ENCODE measurements at regions not wholly inside any gene's neighbourhood (a gene's known extent, or its start where the extent isn't known, plus 50 kb on each side); places are given as distances from the start of the nearest gene placed in this dataset.
"Not testable (repeated sequence)": the region's sequence is repeated elsewhere in the genome, so short reads cannot be mapped to it uniquely, and the experiment has no call there.

DNA sequence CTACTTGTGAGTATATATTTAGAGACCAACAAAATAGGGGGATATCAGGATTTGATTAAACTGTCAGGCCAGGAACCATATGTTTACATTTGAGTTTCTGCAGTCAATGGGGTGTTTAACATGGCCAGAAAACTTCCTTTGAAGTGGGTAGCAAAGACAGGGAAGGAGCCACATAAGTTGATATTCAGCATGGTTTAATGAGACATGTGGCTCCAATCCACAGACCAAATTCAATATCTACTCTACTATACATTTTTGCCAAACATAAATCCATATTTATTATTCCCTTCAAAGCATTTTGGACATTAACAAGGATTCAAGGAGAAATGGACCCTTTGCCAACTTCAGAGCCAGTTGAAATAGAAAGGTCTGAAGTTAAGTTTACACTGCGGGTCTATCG, 99.8 kb downstream of the TAF11L14 start:
- no peak for ATAC-seq (ENCODE audit: low read depth)
- no peaks in the 10 kb centered on the region for H3K36me3 Mint-ChIP-seq
- peaks cover 2% of the 10 kb centered on the region for H3K27me3 Mint-ChIP-seq
- H3K27ac Mint-ChIP-seq: no peak overlapping the region
- H3K4me3 Mint-ChIP-seq: no peak overlapping the region
- DNase-seq (ENCODE audit: low spot score in 2 of 2): no peak
- H3K9me3 Mint-ChIP-seq: no peaks in the 10 kb centered on the region
- H3K4me1 Mint-ChIP-seq: no peaks in the 10 kb centered on the region

DNA sequence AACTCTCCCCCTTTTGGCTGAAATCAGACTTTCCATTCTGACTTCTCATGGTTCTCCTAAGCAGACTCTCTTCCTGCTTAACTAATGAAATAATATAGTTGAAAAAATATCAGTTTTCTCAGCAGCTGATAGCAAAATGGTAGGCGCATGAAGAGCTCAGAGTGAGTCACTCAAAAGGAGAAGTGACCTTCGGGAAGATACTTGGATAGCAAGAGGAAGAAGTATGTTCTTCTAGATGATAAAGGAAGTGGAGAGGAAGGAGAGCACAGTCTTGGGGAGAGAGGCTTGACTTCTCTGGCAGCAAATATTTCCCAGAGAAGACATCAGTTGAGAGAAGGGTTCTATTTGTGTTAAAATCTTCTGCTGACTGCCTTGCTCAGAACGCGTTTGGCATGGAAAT, 101.5 kb downstream of the TAF11L14 start:
- Mint-ChIP-seq H3K27ac (no peak overlapping the region), H3K4me1 (no peaks in the 10 kb centered on the region), H3K36me3 (no peaks in the 10 kb centered on the region), H3K4me3 (no peak overlapping the region), H3K9me3 (no peaks in the 10 kb centered on the region), H3K27me3 (peaks cover 2% of the 10 kb centered on the region)
- DNase-seq (ENCODE audit: low spot score in 2 of 2) (no peak), ATAC-seq (ENCODE audit: low read depth) (no peak)

DNA sequence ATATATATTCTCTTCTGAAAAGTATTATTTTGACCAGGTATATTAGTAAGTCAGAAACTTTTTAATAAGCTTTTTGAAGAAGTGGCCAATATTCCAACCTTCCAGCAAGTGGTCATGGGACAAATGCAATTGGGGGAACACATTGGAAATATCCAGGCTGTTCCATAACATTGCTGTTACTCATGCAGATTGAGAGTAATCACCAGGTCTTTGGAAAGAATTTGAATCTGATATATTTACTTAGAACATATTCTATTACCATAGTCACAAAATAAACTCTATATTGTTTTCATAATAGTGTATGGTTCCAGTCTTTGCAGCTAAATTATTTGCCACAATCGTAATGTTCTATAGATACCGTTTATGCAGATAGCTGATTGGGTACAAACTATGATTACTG, 102.8 kb downstream of the TAF11L14 start:
- no peak for DNase-seq (ENCODE audit: low spot score in 2 of 2)
- Mint-ChIP-seq H3K27ac (no peak overlapping the region), H3K27me3 (peaks cover 2% of the 10 kb centered on the region), H3K4me3 (no peak overlapping the region), H3K4me1 (no peaks in the 10 kb centered on the region), H3K9me3 (no peaks in the 10 kb centered on the region), H3K36me3 (no peaks in the 10 kb centered on the region)
- no peak for ATAC-seq (ENCODE audit: low read depth)

DNA sequence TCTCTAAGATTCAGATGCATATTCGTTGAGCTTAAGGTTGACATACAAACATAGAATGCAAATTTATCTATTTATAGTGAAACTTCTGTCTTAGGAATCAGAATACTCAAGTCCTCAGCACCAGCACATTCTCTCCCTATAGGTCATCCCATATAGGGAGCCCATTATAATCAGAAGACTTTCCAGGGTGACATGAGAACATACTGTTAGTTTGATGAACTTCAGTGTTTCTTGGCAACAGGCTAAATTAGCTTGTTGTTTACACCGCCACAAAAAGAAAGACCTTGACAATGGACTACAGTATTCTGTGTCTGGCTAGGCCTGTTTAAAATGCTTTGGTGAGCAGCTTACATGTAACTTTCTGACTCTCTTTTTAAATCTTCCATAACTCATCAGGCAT, 104.2 kb downstream of the TAF11L14 start:
- Mint-ChIP-seq H3K27ac (no peak overlapping the region), H3K4me3 (no peak overlapping the region), H3K4me1 (no peaks in the 10 kb centered on the region), H3K36me3 (no peaks in the 10 kb centered on the region), H3K27me3 (no peaks in the 10 kb centered on the region), H3K9me3 (no peaks in the 10 kb centered on the region)
- no peak for DNase-seq (ENCODE audit: low spot score in 2 of 2)
- ATAC-seq (ENCODE audit: low read depth): no peak

DNA sequence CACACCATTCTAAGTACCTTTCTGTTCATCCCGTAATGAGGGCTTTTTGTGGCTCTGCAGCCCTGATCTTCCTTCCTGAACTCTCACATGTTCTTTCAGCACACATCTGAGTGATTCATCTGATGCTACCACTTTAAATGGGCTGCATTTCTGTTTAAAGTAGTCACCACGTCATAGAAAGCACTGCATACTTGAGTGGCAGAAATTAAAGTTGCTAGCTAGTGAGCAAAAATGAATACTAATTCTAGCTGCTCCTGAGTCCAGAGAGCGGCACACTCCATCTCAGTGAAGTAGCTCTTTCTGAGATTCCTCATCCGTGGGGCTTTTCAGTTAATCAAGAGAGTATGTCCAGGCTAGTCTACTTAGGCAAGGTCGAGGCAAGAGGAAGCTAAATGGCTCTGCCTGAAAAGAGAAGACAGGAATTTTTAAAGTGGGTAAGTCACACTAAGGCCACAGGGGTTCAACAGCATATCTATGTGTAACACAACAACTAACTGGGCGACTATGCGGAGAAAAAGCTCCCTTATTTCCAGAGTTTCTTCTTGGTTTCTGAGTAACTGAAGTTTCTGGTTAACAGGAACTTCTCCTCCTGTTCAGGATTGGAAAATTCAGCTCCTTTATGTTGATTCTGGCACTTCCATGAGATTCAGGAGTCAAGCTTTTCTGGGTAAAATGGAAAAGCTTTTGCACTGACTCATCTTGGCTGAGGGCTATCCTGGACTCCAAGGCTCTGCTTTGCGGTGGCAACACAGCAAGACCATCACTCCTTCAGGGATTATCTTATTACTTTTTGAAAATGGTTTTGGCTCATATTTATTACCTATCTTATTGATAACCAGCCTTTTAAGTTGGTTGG, 109.5 kb downstream of the TAF11L14 start:
- DNase-seq (ENCODE audit: low spot score in 2 of 2) (no peak), ATAC-seq (ENCODE audit: low read depth) (no peak)
- no peak overlapping the region for H3K27ac Mint-ChIP-seq
- no peaks in the 10 kb centered on the region for H3K36me3 Mint-ChIP-seq
- H3K4me3 Mint-ChIP-seq: no peak overlapping the region
- no peaks in the 10 kb centered on the region for H3K27me3 Mint-ChIP-seq
- H3K9me3 Mint-ChIP-seq: no peaks in the 10 kb centered on the region
- no peaks in the 10 kb centered on the region for H3K4me1 Mint-ChIP-seq

DNA sequence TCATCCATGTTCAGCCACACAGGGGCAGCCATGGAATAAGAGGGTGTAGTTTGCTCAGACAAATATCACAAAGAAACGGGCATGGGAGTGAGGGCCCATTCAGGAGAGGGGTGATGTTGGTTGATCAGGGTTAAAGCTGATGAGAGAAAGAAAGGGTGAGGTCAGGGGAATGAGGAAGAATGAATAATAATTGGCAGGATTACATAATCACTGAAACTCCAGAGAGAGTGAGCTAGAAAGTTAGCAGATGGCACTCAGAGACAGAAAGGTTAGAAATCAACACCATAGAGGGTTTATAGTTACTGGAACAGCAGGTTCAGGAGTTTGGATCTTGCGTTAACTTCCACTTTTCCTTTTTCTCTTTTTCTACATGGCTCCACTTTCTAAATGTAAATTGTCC, 113.9 kb downstream of the TAF11L14 start:
- DNase-seq (ENCODE audit: low spot score in 2 of 2): no peak
- Mint-ChIP-seq H3K4me3 (no peak overlapping the region), H3K9me3 (no peaks in the 10 kb centered on the region), H3K27ac (no peak overlapping the region), H3K27me3 (no peaks in the 10 kb centered on the region), H3K4me1 (no peaks in the 10 kb centered on the region), H3K36me3 (no peaks in the 10 kb centered on the region)
- no peak for ATAC-seq (ENCODE audit: low read depth)

DNA sequence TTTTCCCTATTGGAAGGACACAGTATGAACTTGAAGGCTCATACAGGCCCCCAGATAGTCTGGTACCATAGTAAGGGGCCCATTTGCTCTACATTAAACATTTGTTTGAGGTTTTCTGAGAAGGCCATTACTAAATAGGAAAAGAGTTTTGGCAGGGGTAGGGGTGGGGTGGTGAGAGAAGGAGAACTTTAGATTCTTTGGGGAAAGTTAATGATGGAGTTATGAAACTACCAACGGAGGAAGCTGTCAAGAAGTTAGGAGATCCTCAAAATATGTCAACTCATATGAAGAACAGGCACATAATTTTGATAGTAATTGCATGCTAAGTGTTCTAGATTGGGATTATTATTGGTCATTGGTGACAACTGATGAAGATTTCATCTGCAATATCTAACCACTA, 114.7 kb downstream of the TAF11L14 start:
- DNase-seq (ENCODE audit: low spot score in 2 of 2) (no peak), ATAC-seq (ENCODE audit: low read depth) (no peak)

DNA sequence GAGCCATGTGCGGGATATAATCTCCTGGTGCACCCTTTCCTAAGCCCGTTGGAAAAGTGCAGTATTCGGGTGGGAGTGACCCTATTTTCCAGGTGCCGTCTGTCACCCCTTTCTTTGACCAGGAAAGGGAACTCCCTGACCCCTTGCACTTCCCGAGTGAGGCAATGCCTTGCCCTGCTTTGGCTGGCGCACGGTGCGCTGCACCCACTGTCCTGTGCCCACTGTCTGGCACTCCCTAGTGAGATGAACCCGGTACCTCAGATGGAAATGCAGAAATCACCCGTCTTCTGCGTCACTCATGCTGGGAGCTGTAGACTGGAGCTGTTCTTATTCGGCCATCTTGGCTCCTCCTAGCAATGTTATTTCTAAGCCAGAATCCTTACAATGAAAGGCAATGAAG, 121.1 kb downstream of the TAF11L14 start:
- not testable (repeated sequence) for H3K36me3 Mint-ChIP-seq; DNase-seq (ENCODE audit: low spot score in 2 of 2); H3K4me3 Mint-ChIP-seq; H3K27ac Mint-ChIP-seq; H3K4me1 Mint-ChIP-seq; ATAC-seq (ENCODE audit: low read depth); H3K9me3 Mint-ChIP-seq
- H3K27me3 Mint-ChIP-seq: peaks cover 12% of the 10 kb centered on the region

More for the DNA sequence above, 114.7 kb downstream of the TAF11L14 start:
- H3K4me1 Mint-ChIP-seq: no peaks in the 10 kb centered on the region
- no peaks in the 10 kb centered on the region for H3K9me3 Mint-ChIP-seq
- no peak overlapping the region for H3K4me3 Mint-ChIP-seq
- no peaks in the 10 kb centered on the region for H3K36me3 Mint-ChIP-seq
- peaks cover 1% of the 10 kb centered on the region for H3K27me3 Mint-ChIP-seq
- H3K27ac Mint-ChIP-seq: no peak overlapping the region

DNA sequence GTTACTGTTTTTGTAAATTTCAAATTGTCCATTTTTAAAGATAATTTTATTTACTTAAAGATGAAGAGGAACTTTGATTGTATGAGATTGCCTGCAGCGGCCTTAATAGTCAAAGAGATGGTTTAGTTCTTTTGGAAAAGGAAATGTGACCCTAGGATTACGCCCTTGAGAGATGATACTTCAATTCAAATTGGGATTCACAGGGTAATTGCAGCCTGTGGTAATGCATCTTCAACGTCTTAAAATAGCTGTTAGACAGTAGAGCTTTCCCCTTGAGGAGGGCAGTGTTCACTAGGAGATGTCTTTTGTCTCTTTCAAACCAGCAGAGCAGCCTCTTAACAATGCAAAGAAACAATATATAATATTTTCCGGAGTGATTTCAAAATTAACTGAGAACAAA, 127.1 kb downstream of the TAF11L14 start:
- no peaks in the 10 kb centered on the region for H3K9me3 Mint-ChIP-seq
- no peaks in the 10 kb centered on the region for H3K4me1 Mint-ChIP-seq
- H3K27ac Mint-ChIP-seq: no peak overlapping the region

DNA sequence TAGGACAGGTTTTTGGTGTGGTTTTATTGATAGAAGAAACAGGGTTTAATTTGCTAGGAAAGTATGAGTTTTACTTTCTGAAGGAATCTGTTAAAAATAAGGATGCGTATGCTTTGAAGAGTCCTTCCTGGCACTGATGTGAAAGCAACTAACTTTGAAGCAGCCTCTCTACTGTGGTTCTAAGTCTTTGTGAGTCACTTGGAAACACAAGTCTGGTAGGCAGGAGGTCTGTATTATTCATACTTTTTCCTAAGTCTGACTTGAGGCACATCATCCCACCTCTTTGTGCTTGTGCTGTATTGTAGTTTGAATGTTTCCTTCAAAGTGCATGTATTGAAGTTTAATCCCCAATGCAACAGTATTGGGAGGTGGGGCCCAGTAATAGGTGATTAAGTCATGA, 129.0 kb downstream of the TAF11L14 start:
- Mint-ChIP-seq H3K4me3 (no peak overlapping the region), H3K9me3 (peaks cover 2% of the 10 kb centered on the region), H3K4me1 (no peaks in the 10 kb centered on the region), H3K27ac (no peak overlapping the region), H3K27me3 (peaks cover 10% of the 10 kb centered on the region), H3K36me3 (peaks cover 2% of the 10 kb centered on the region)
- no peak for ATAC-seq (ENCODE audit: low read depth)
- DNase-seq (ENCODE audit: low spot score in 2 of 2): no peak

More for the DNA sequence above, 127.1 kb downstream of the TAF11L14 start:
- Mint-ChIP-seq H3K4me3 (no peak overlapping the region), H3K27me3 (peaks cover 8% of the 10 kb centered on the region), H3K36me3 (no peaks in the 10 kb centered on the region)
- ATAC-seq (ENCODE audit: low read depth) (no peak), DNase-seq (ENCODE audit: low spot score in 2 of 2) (no peak)

DNA sequence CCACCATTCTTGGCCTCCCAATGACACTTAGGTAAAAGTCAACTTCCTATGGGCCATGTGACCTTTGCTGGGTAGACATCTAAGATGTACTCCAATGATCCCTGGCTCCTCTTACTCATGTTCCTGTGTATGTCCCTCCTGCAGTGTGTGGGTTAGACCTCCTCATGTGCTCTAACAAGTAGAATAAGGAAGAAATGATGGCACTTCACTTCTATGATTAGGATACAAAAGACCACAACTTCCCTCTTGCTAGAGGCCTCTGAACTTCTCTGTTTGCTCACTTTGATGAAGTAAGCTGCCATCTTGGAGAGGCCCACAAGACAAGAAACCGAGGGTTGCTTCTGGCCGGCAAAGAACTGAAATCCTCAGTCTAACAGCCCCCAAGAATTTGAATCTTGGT, 131.8 kb downstream of the TAF11L14 start:
- H3K27ac Mint-ChIP-seq: no peak overlapping the region
- peaks cover 2% of the 10 kb centered on the region for H3K27me3 Mint-ChIP-seq
- H3K4me1 Mint-ChIP-seq: no peaks in the 10 kb centered on the region
- DNase-seq (ENCODE audit: low spot score in 2 of 2): no peak
- peaks cover 2% of the 10 kb centered on the region for H3K9me3 Mint-ChIP-seq
- ATAC-seq (ENCODE audit: low read depth): no peak
- H3K36me3 Mint-ChIP-seq: peaks cover 2% of the 10 kb centered on the region
- no peak overlapping the region for H3K4me3 Mint-ChIP-seq

DNA sequence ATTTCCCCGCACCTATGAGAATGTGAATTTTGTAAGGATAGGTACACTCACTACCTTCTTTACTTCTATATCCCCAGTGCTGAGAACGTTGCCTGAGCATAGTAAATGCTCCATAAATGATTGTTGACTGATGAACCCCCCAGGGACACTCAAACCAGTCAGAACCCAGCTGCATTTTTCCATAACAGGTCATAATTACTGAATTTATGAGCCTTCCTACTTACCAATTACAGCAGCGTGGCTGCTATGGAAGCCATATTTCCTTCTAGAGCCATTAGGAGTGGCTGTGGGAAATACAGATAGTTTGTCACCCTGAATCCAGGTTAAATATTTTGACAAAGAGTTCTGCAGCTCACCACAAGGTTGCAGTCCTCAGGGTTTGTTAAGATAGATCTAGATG, 135.0 kb downstream of the TAF11L14 start:
- Mint-ChIP-seq H3K4me3 (no peak overlapping the region), H3K4me1 (no peaks in the 10 kb centered on the region), H3K36me3 (peaks cover 2% of the 10 kb centered on the region), H3K27me3 (peaks cover 2% of the 10 kb centered on the region), H3K9me3 (peaks cover 2% of the 10 kb centered on the region), H3K27ac (no peak overlapping the region)
- no peak for DNase-seq (ENCODE audit: low spot score in 2 of 2)
- ATAC-seq (ENCODE audit: low read depth): no peak

DNA sequence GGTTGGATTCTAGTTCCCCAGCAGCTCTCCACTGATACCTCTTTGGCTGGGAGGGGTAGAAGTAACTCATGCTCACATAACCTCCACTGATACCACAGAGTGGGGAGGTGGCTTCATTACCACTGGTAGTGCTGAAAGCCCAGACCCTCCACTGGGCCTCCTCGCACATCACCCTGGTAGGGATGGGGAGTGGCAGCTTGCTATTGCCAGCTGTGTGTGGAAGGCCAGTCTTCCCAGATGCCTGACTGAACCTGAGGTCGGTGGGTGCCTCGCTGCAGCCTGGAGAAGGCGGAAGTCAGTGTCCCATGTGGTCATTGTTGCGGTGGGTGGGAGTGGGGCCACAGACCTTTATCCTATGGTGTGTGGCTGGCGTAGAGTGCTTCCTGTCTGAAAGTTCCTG, 138.0 kb downstream of the TAF11L14 start:
- Mint-ChIP-seq H3K27me3 (no peaks in the 10 kb centered on the region), H3K4me1 (no peaks in the 10 kb centered on the region), H3K9me3 (no peaks in the 10 kb centered on the region), H3K4me3 (no peak overlapping the region), H3K36me3 (no peaks in the 10 kb centered on the region), H3K27ac (no peak overlapping the region)
- ATAC-seq (ENCODE audit: low read depth) (no peak), DNase-seq (ENCODE audit: low spot score in 2 of 2) (no peak)

DNA sequence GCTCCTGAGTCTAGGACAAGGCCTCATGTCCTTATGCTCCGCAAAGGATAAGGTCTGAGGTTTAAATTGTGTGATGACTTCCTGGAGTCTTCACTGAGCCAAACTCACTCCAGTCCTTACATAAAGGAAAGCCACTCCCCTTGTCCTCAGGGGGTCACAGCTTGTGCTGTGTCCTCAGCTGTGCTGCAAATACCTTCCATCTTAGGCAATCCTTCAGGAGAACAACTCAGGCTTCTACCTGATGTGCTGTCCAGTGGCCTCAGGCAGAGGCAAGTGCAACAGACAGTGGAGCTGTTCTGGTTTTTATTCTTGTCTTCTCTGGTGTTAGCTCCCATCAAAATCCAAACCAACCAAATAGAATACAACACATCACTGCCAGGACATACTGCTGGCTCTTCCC, 151.5 kb downstream of the TAF11L14 start:
- Mint-ChIP-seq H3K36me3 (no peaks in the 10 kb centered on the region), H3K9me3 (no peaks in the 10 kb centered on the region), H3K4me3 (no peak overlapping the region), H3K27me3 (peaks cover 5% of the 10 kb centered on the region), H3K4me1 (no peaks in the 10 kb centered on the region), H3K27ac (no peak overlapping the region)
- ATAC-seq (ENCODE audit: low read depth) (no peak), DNase-seq (ENCODE audit: low spot score in 2 of 2) (no peak)

DNA sequence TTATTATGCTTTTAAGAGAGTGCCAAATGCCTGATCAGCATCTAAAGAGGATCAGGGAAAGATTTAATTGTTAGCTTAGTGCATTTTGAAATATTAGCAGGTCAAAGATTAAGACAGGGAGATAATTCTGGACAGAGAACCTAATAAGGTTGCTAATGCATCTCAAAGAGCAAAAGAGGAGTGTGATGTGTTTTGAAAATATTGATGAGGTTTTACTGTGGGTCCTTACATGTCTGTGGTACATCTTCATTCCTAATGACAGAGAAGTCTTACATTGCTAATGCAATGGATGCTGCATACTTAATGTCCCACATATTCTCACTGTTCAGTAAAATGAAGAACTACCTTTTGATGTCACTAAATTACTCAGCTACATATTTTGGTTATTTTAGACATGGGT, 154.1 kb downstream of the TAF11L14 start:
- Mint-ChIP-seq H3K36me3 (no peaks in the 10 kb centered on the region), H3K27ac (no peak overlapping the region), H3K4me3 (no peak overlapping the region), H3K9me3 (no peaks in the 10 kb centered on the region), H3K4me1 (no peaks in the 10 kb centered on the region), H3K27me3 (peaks cover 2% of the 10 kb centered on the region)
- no peak for DNase-seq (ENCODE audit: low spot score in 2 of 2)
- ATAC-seq (ENCODE audit: low read depth): no peak
